Endothelial cell of umbilical vein (primary cell): ENCODE measurements at regions not wholly inside any gene's neighbourhood (a gene's known extent, or its start where the extent isn't known, plus 50 kb on each side); places are given as distances from the start of the nearest gene placed in this dataset.

Source experiments
- BruUV-seq: library from RNA; stranded (reverse); fragments of 400-500 nt; replicated peaks from 2 replicates; lab custom pipeline; 2021; lab: Mats Ljungman, UMichigan
- CTCF ChIA-PET: fragments of 300-600, 350-600 bp; sonication (Branson Sonifier 250); formaldehyde crosslinking; loops from one replicate; lab custom pipeline; 2021; ENCODE audit warnings: antibody characterized with exemption, inconsistent platforms; lab: Charles Lee
- POLR2A ChIA-PET: fragments of 300-600, 350-600 bp; sonication (Branson Sonifier 250); formaldehyde crosslinking; loops from one replicate; lab custom pipeline; 2021; ENCODE audit warnings: antibody characterized with exemption, inconsistent platforms; lab: Charles Lee
- DNase-seq: peaks from one replicate; pipeline ENCODE4 v3.0.0-alpha.2; 2011; ENCODE audit warnings: low read depth, low spot score
- FAIRE-seq: peaks from 2 replicates; lab custom pipeline; 2011; peaks lifted over from hg19 to GRCh38; lab: Jason Lieb, UNC
- H2AFZ ChIP-seq: 2 replicates; pipeline ENCODE4 v1.6.0; 2012; ENCODE audit warnings: low read depth, low read length, control low read depth, inconsistent platforms
- H3K27ac ChIP-seq: 2 replicates; pipeline ENCODE4 v1.5.1; 2011; ENCODE audit warnings: low read depth, mild to moderate bottlenecking, control low read depth, low read length, moderate library complexity; ENCODE audit not compliant: insufficient read depth
- H3K27me3 ChIP-seq, 2 experiments: 2 replicates each; pipeline versions ENCODE4 v1.6.0 to v1.6.1; 2011; ENCODE audit warnings: low read length in 2 of 2, mixed read lengths in 1 of 2; ENCODE audit not compliant: control insufficient read depth in 2 of 2, insufficient read depth in 2 of 2
- H3K36me3 ChIP-seq, 2 experiments: 2 replicates in 1 of 2; 3 replicates in 1 of 2; pipeline ENCODE4 v1.5.1; 2011; ENCODE audit warnings: low read length in 2 of 2, mild to moderate bottlenecking in 1 of 2, moderate library complexity in 1 of 2; ENCODE audit not compliant: control insufficient read depth in 2 of 2, insufficient read depth in 2 of 2; ENCODE audit errors: extremely low read depth in 1 of 2
- H3K4me1 ChIP-seq: 3 replicates; pipeline ENCODE4 v1.5.1; 2011; ENCODE audit warnings: mild to moderate bottlenecking, low read length; ENCODE audit not compliant: control insufficient read depth, insufficient read depth; ENCODE audit errors: extremely low read depth
- H3K4me2 ChIP-seq: 2 replicates; pipeline ENCODE4 v1.6.1; 2011; ENCODE audit warnings: low read length, control low read depth, mixed read lengths; ENCODE audit not compliant: insufficient read depth
- H3K4me3 ChIP-seq, 3 experiments: fragments of 200-600 bp in 1 of 3; sonication (generic), shearing (Covaris generic) in 1 of 3; replicated peaks in 1 of 3; 2 replicates each; pipeline ENCODE4 v1.5.1; 2011 to 2016; ENCODE audit warnings: control low read depth in 3 of 3, low read length in 3 of 3, mild to moderate bottlenecking in 2 of 3, inconsistent platforms in 1 of 3, low read depth in 1 of 3, moderate library complexity in 1 of 3; ENCODE audit not compliant: insufficient read depth in 1 of 3
- H3K79me2 ChIP-seq: 2 replicates; pipeline ENCODE4 v1.6.0; 2012; ENCODE audit warnings: low read length, inconsistent platforms; ENCODE audit not compliant: control insufficient read depth, insufficient read depth
- H3K9ac ChIP-seq: replicated peaks from 2 replicates; pipeline ENCODE3; 2011; ENCODE audit warnings: low read length, control low read depth; ENCODE audit not compliant: insufficient read depth; ENCODE audit errors: extremely low read depth
- H3K9me1 ChIP-seq: replicated peaks from 3 replicates; pipeline ENCODE4 v1.6.0; 2011; ENCODE audit warnings: mild to moderate bottlenecking, low read length; ENCODE audit not compliant: control insufficient read depth, insufficient read depth; ENCODE audit errors: extremely low read depth
- H3K9me3 ChIP-seq: replicated peaks from 2 replicates; pipeline ENCODE4 v1.5.1; 2012; ENCODE audit warnings: low read length, inconsistent platforms; ENCODE audit not compliant: control insufficient read depth, insufficient read depth
- H4K20me1 ChIP-seq: replicated peaks from 2 replicates; pipeline ENCODE3; 2011; ENCODE audit warnings: mild to moderate bottlenecking, low read length; ENCODE audit not compliant: control insufficient read depth, insufficient read depth; ENCODE audit errors: extremely low read depth
- EZH2 ChIP-seq: IDR thresholded peaks from 2 replicates; pipeline ENCODE4 v1.6.1; 2012; ENCODE audit warnings: borderline replicate concordance, low read depth, mild to moderate bottlenecking, moderate library complexity, low read length, inconsistent platforms; ENCODE audit not compliant: severe bottlenecking
- FOS ChIP-seq: IDR thresholded peaks from 2 replicates; pipeline ENCODE4 v1.6.1; 2011; ENCODE audit warnings: mild to moderate bottlenecking, low read length, moderate library complexity, borderline replicate concordance; ENCODE audit not compliant: insufficient read depth
- GATA2 ChIP-seq: IDR thresholded peaks from 2 replicates; pipeline ENCODE4 v1.7.0; 2011; ENCODE audit warnings: low read depth, mild to moderate bottlenecking, moderate library complexity, mixed read lengths, low read length; ENCODE audit not compliant: insufficient read length, insufficient read depth
- JUN ChIP-seq: IDR thresholded peaks from 2 replicates; pipeline ENCODE4 v1.6.1; 2011; ENCODE audit warnings: borderline replicate concordance, low read depth; ENCODE audit not compliant: insufficient read length, insufficient read depth
- MAX ChIP-seq: IDR thresholded peaks from 2 replicates; pipeline ENCODE4 v1.6.1; 2011; ENCODE audit not compliant: insufficient read depth, insufficient read length
- MYC ChIP-seq: IDR thresholded peaks from one replicate; pipeline ENCODE4 v1.6.1; 2011; ENCODE audit warnings: mild to moderate bottlenecking, low read depth, low read length
- POLR2A ChIP-seq: IDR thresholded peaks from 2 replicates; pipeline ENCODE4 v1.6.1; 2012; ENCODE audit warnings: low read depth, mild to moderate bottlenecking, control low read depth, low read length
- POLR2AphosphoS5 ChIP-seq: IDR thresholded peaks from 2 replicates; pipeline ENCODE4 v1.6.1; 2012; ENCODE audit warnings: low read depth, mild to moderate bottlenecking, control low read depth, low read length, moderate library complexity; ENCODE audit not compliant: insufficient read depth
- dilution Hi-C: fragments of 300-500 bp; cut with MboI; formaldehyde crosslinking; loops from one replicate; pipeline ENCODE4 v1.15.0; 2019; ENCODE audit warnings: low sequenced_read_pairs; ENCODE audit not compliant: extremely low pct_ligation_motif_present
- intact Hi-C: fragments of 100-400 bp; cut with micrococcal nuclease; formaldehyde crosslinking; loops from one replicate; pipeline ENCODE4 v1.10.0; 2022
- TF ChIP-seq, protein P1 (sequence below), 2 donors: IDR thresholded peaks; 1 replicate in 1 of 2; 2 replicates in 1 of 2; pipeline ENCODE4 v1.5.1; 2011; ENCODE audit warnings: low read length in 2 of 2, mild to moderate bottlenecking in 2 of 2, moderate library complexity in 2 of 2, control low read depth in 1 of 2, inconsistent platforms in 1 of 2, low read depth in 1 of 2; ENCODE audit not compliant: insufficient read depth in 1 of 2; ENCODE audit errors: extremely low read depth in 1 of 2

- POLR2A ChIA-PET: no interaction called here
- BruUV-seq: no TSS peak
- CTCF ChIA-PET: interaction anchor here (1.2 to 1.6 kb wide), 3 partner anchors 8 to 90 kb away, joined by 3 read pairs; no protein-coding TSS in a partner anchor
Observed at GRCh38 chr9:25954209-25954608, 276.0 kb upstream of the TUSC1 start.

More at GRCh38 chr9:25954209-25954608, 276.0 kb upstream of the TUSC1 start:
- FAIRE-seq (no peak), DNase-seq (no peak)
- H4K20me1 ChIP-seq: no peaks in the 10 kb centered on the region
- no peak overlapping the region for H2AFZ ChIP-seq
- dilution Hi-C loops: no loop called here
- no peaks in the 10 kb centered on the region for H3K36me3 ChIP-seq
- TF ChIP-seq, protein P1, sequence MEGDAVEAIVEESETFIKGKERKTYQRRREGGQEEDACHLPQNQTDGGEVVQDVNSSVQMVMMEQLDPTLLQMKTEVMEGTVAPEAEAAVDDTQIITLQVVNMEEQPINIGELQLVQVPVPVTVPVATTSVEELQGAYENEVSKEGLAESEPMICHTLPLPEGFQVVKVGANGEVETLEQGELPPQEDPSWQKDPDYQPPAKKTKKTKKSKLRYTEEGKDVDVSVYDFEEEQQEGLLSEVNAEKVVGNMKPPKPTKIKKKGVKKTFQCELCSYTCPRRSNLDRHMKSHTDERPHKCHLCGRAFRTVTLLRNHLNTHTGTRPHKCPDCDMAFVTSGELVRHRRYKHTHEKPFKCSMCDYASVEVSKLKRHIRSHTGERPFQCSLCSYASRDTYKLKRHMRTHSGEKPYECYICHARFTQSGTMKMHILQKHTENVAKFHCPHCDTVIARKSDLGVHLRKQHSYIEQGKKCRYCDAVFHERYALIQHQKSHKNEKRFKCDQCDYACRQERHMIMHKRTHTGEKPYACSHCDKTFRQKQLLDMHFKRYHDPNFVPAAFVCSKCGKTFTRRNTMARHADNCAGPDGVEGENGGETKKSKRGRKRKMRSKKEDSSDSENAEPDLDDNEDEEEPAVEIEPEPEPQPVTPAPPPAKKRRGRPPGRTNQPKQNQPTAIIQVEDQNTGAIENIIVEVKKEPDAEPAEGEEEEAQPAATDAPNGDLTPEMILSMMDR (IDR thresholded peaks at IDR 0.05; ENCODE audit: extremely low read depth in 1 of 2, insufficient read depth in 1 of 2, low read depth in 1 of 2, low read length in 2 of 2): no peak
- no peak for TF ChIP-seq EZH2
- no peak for TF ChIP-seq JUN
- no peak for TF ChIP-seq POLR2AphosphoS5
- no peak for TF ChIP-seq GATA2
- no peak for TF ChIP-seq MAX
- TF ChIP-seq POLR2A: no peak
- no peak for TF ChIP-seq FOS
- no peak for TF ChIP-seq MYC
- intact Hi-C loops: no loop called here
- H3K9me1 ChIP-seq: no peaks in the 10 kb centered on the region
- no peak overlapping the region for H3K9ac ChIP-seq
- no peak overlapping the region for H3K27ac ChIP-seq
- no peak overlapping the region for H3K4me2 ChIP-seq
- H3K4me3 ChIP-seq: no peak overlapping the region
- no peaks in the 10 kb centered on the region for H3K4me1 ChIP-seq
- no peaks in the 10 kb centered on the region for H3K79me2 ChIP-seq
- H3K27me3 ChIP-seq: no peaks in the 10 kb centered on the region
- H3K9me3 ChIP-seq: no peaks in the 10 kb centered on the region
